ENCODE measurements at regions not wholly inside any gene's neighbourhood (a gene's known extent, or its start where the extent isn't known, plus 50 kb on each side); places are given as distances from the start of the nearest gene placed in this dataset.

- TF ChIP-seq ZBTB33 (IDR thresholded peaks at IDR 0.05; ENCODE audit: extremely low read depth, insufficient replicate concordance, low read length) = no peak
- no peak for TF ChIP-seq SP1 (IDR thresholded peaks at IDR 0.05; ENCODE audit: low read depth)
- no peak for TF ChIP-seq CEBPB (IDR thresholded peaks at IDR 0.05; ENCODE audit: low read depth)
- TF ChIP-seq YY1 (IDR thresholded peaks at IDR 0.05; ENCODE audit: extremely low read depth, insufficient replicate concordance, low read depth, low read length) = no peak
- TF ChIP-seq FOSL1 (IDR thresholded peaks at IDR 0.05; ENCODE audit: low read depth) = no peak
Observed at GRCh38 chr15:87556886-87557285, 699.7 kb downstream of the NTRK3 start (continued).

- Histone ChIP-seq H4K20me1 (ENCODE audit: insufficient read depth) (no peaks in the 10 kb centered on the region), H3K27ac (ENCODE audit: low read depth, low read length) (no peak overlapping the region), H3K9me3 (ENCODE audit: control insufficient read depth in 1 of 2, insufficient read depth in 1 of 2, low read depth in 1 of 2, low read length in 2 of 2) (peaks cover 8 to 12% of the 10 kb centered on the region in 2 experiments; a peak in 2 of 4 replicates), H3K27me3 (ENCODE audit: insufficient read depth, low read length) (no peaks in the 10 kb centered on the region), H3K36me3 (ENCODE audit: control insufficient read depth in 1 of 2, insufficient read depth in 2 of 2, low read length in 2 of 2) (no peaks in the 10 kb centered on the region), H3K4me3 (replicated peaks in 1 of 2; ENCODE audit: low read depth in 1 of 2, low read length in 2 of 2) (no peak overlapping the region), H3K4me1 (ENCODE audit: control insufficient read depth in 1 of 2, insufficient read depth in 2 of 2, low read length in 2 of 2) (no peaks in the 10 kb centered on the region), H3K79me2 (ENCODE audit: insufficient read depth, low read length) (no peaks in the 10 kb centered on the region), H3K4me2 (ENCODE audit: low read length) (no peak overlapping the region), H3K9me2 (ENCODE audit: insufficient read depth) (no peaks in the 10 kb centered on the region), H3K9ac (ENCODE audit: low read length) (no peak overlapping the region), H2AFZ (ENCODE audit: low read depth, low read length, poor library complexity, severe bottlenecking) (no peak overlapping the region)
- TF ChIP-seq TCF7L2 (IDR thresholded peaks at IDR 0.05; ENCODE audit: borderline replicate concordance, extremely low read depth, insufficient read depth, insufficient read length) = no peak
- TF ChIP-seq FOSL1 (IDR thresholded peaks at IDR 0.05; ENCODE audit: low read depth) = no peak
- TF ChIP-seq EZH2 (IDR thresholded peaks at IDR 0.05) = no peak
- TF ChIP-seq POLR2AphosphoS5 (IDR thresholded peaks at IDR 0.05; ENCODE audit: low read depth, low read length) = no peak
- TF ChIP-seq ELF1 (IDR thresholded peaks at IDR 0.05; ENCODE audit: borderline replicate concordance, low read depth) = no peak
- TF ChIP-seq SRF (IDR thresholded peaks at IDR 0.05; ENCODE audit: low read depth) = no peak
- TF ChIP-seq REST (IDR thresholded peaks at IDR 0.05; ENCODE audit: low read depth) = no peak
- TF ChIP-seq CTCF (IDR thresholded peaks at IDR 0.05 in 2 of 3, conservative IDR thresholded peaks at IDR 0.05 in 1 of 3; ENCODE audit: borderline replicate concordance in 1 of 3, insufficient read depth in 1 of 3, low read depth in 2 of 3, low read length in 2 of 3) = no peak
- no peak for TF ChIP-seq POLR2A (IDR thresholded peaks at IDR 0.05; ENCODE audit: borderline replicate concordance, extremely low read depth, insufficient read depth, insufficient read length)
- intact Hi-C loops (cut with micrococcal nuclease) = no loop called here
- ChIA-PET CTCF (no interaction called here), POLR2A (no interaction called here), RAD21 (ENCODE audit: low non-redundant PET in 1 of 2, low total read pairs in 2 of 2, uncharacterized antibody in 2 of 2, unreplicated experiment in 2 of 2) (no interaction called here)
- DNase-seq (ENCODE audit: low read depth, low spot score) (no peak), ATAC-seq (no peak)
- no TSS peak for BruUV-seq (replicated peaks)
Observed at GRCh38 chr15:87549860-87550259, 706.7 kb downstream of the NTRK3 start.
